ENCODE measurements at regions not wholly inside any gene's neighbourhood (a gene's known extent, or its start where the extent isn't known, plus 50 kb on each side); places are given as distances from the start of the nearest gene placed in this dataset.
A peak's percentile ranks its signal among the peaks of the same experiment; 100 is the strongest.

- Histone ChIP-seq H3K27ac (ENCODE audit: insufficient read depth in 1 of 2, low read depth in 1 of 2, low read length in 2 of 2, poor library complexity in 1 of 2, severe bottlenecking in 2 of 2) (no peak overlapping the region), H3K4me1 (ENCODE audit: control extremely low read depth in 1 of 4, control insufficient read depth in 4 of 4, insufficient read depth in 4 of 4, low read length in 3 of 4) (peaks cover 0 to 7% (median 0%) of the 10 kb centered on the region in 4 experiments), H3K36me3 (ENCODE audit: control insufficient read depth in 4 of 4, insufficient read depth in 4 of 4, low read length in 3 of 4) (no peaks in the 10 kb centered on the region), H3K9me3 (ENCODE audit: control extremely low read depth in 1 of 5, control insufficient read depth in 4 of 5, insufficient read depth in 2 of 5, low read depth in 1 of 5, low read length in 4 of 5) (no peaks in the 10 kb centered on the region), H3K27me3 (replicated peaks in 2 of 5; ENCODE audit: control insufficient read depth in 4 of 5, insufficient read depth in 5 of 5, low read length in 4 of 5) (peaks cover 0 to 9% (median 0%) of the 10 kb centered on the region in 5 experiments), H3K4me3 (ENCODE audit: control insufficient read depth in 1 of 7, extremely low read depth in 1 of 7, insufficient read depth in 4 of 7, low read depth in 2 of 7, low read length in 6 of 7) (no peak overlapping the region)
- POLR2A ChIA-PET = no interaction called here
- no peak for DNase-seq
- CTCF ChIA-PET = no interaction called here
- 50% methylated on average over 1 of the region's 1 CpG for WGBS (ENCODE audit: insufficient coverage)
These were observed 454.1 kb downstream of the HS3ST3B1 start for GRCh38 chr17:14755002-14755401.

DNA sequence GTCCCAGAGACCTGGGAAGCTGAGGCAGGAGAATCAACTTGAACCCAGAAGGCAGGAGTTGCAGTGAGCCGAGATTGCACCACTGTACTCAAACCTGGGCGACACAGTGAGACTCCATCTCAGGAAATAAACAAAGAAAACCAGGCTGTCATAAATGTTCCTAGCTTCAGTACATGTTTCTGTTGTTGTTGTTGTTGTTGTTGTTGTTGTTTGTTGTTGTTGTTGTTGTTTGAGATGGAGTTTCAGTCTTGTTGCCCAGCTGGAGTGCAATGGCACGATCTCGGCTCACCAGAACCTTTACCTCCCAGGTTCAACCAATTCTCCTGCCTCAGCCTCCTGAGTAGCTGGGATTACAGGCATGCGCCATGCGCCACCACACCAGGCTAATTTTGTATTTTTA is 452.5 kb downstream of the HS3ST3B1 start:
- 96% methylated on average over 3 of the region's 6 CpGs for WGBS (ENCODE audit: insufficient coverage)
- no peak for DNase-seq
- H3K4me3 ChIP-seq (ENCODE audit: control insufficient read depth in 1 of 7, extremely low read depth in 1 of 7, insufficient read depth in 4 of 7, low read depth in 2 of 7, low read length in 6 of 7) = no peak overlapping the region
- no peaks in the 10 kb centered on the region for H3K36me3 ChIP-seq (ENCODE audit: control insufficient read depth in 4 of 4, insufficient read depth in 4 of 4, low read length in 3 of 4)
- H3K27me3 ChIP-seq (replicated peaks in 2 of 5; ENCODE audit: control insufficient read depth in 4 of 5, insufficient read depth in 5 of 5, low read length in 4 of 5) = peaks cover 0 to 9% (median 0%) of the 10 kb centered on the region in 5 experiments
- H3K4me1 ChIP-seq (ENCODE audit: control extremely low read depth in 1 of 4, control insufficient read depth in 4 of 4, insufficient read depth in 4 of 4, low read length in 3 of 4) = peaks cover 0 to 10% (median 0%) of the 10 kb centered on the region in 4 experiments
- H3K27ac ChIP-seq (ENCODE audit: insufficient read depth in 1 of 2, low read depth in 1 of 2, low read length in 2 of 2, poor library complexity in 1 of 2, severe bottlenecking in 2 of 2) = no peak overlapping the region
- CTCF ChIA-PET = no interaction called here
- H3K9me3 ChIP-seq (ENCODE audit: control extremely low read depth in 1 of 5, control insufficient read depth in 4 of 5, insufficient read depth in 2 of 5, low read depth in 1 of 5, low read length in 4 of 5) = no peaks in the 10 kb centered on the region
- POLR2A ChIA-PET = no interaction called here

DNA sequence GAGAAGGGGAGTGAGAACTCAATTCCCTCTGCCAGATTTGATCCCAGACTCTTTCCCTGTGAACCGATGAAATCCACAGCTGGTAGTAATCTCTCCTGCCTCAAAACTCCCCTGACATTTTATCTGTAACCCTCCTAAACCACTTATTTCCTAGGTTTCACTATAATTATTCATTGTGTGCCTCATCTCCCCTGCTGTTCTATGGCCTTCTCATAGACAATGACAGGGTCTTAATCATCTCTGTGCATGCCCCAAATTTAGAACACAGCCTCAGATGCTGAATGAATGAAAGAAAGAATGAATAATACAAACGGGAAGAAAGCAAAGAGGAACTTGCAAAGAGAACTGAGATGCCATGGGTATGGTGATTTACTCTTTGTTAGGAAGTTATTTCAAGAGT is 451.1 kb downstream of the HS3ST3B1 start:
- H3K4me1 ChIP-seq (ENCODE audit: control extremely low read depth in 1 of 4, control insufficient read depth in 4 of 4, insufficient read depth in 4 of 4, low read length in 3 of 4) = peaks cover 0 to 12% (median 0%) of the 10 kb centered on the region in 4 experiments
- no peak overlapping the region for H3K27ac ChIP-seq (ENCODE audit: insufficient read depth in 1 of 2, low read depth in 1 of 2, low read length in 2 of 2, poor library complexity in 1 of 2, severe bottlenecking in 2 of 2)
- H3K9me3 ChIP-seq (ENCODE audit: control extremely low read depth in 1 of 5, control insufficient read depth in 4 of 5, insufficient read depth in 2 of 5, low read depth in 1 of 5, low read length in 4 of 5) = no peaks in the 10 kb centered on the region
- POLR2A ChIA-PET = no interaction called here
- no peak for DNase-seq
- H3K27me3 ChIP-seq (replicated peaks in 2 of 5; ENCODE audit: control insufficient read depth in 4 of 5, insufficient read depth in 5 of 5, low read length in 4 of 5) = peaks cover 0 to 7% (median 0%) of the 10 kb centered on the region in 5 experiments
- no peaks in the 10 kb centered on the region for H3K36me3 ChIP-seq (ENCODE audit: control insufficient read depth in 4 of 4, insufficient read depth in 4 of 4, low read length in 3 of 4)
- WGBS (ENCODE audit: insufficient coverage) = 67% methylated on average over 2 of the region's 2 CpGs
- CTCF ChIA-PET = no interaction called here
- H3K4me3 ChIP-seq (ENCODE audit: control insufficient read depth in 1 of 7, extremely low read depth in 1 of 7, insufficient read depth in 4 of 7, low read depth in 2 of 7, low read length in 6 of 7) = no peak overlapping the region

GRCh38 chr17:14750866-14751265 is 450.0 kb downstream of the HS3ST3B1 start:
- Histone ChIP-seq H3K9me3 (ENCODE audit: control extremely low read depth in 1 of 5, control insufficient read depth in 4 of 5, insufficient read depth in 2 of 5, low read depth in 1 of 5, low read length in 4 of 5) (no peaks in the 10 kb centered on the region), H3K27me3 (replicated peaks in 2 of 5; ENCODE audit: control insufficient read depth in 4 of 5, insufficient read depth in 5 of 5, low read length in 4 of 5) (peaks cover 0 to 4% (median 0%) of the 10 kb centered on the region in 5 experiments), H3K4me3 (ENCODE audit: control insufficient read depth in 1 of 7, extremely low read depth in 1 of 7, insufficient read depth in 4 of 7, low read depth in 2 of 7, low read length in 6 of 7) (no peak overlapping the region), H3K27ac (ENCODE audit: insufficient read depth in 1 of 2, low read depth in 1 of 2, low read length in 2 of 2, poor library complexity in 1 of 2, severe bottlenecking in 2 of 2) (no peak overlapping the region), H3K4me1 (ENCODE audit: control extremely low read depth in 1 of 4, control insufficient read depth in 4 of 4, insufficient read depth in 4 of 4, low read length in 3 of 4) (peaks cover 0 to 6% (median 0%) of the 10 kb centered on the region in 4 experiments), H3K36me3 (ENCODE audit: control insufficient read depth in 4 of 4, insufficient read depth in 4 of 4, low read length in 3 of 4) (no peaks in the 10 kb centered on the region)
- WGBS (ENCODE audit: insufficient coverage) = 100% methylated on average over 3 of the region's 5 CpGs
- POLR2A ChIA-PET = no interaction called here
- no peak for DNase-seq
- CTCF ChIA-PET = no interaction called here

- WGBS (ENCODE audit: insufficient coverage) = 100% methylated on average over 4 of the region's 4 CpGs
- ChIA-PET CTCF (no interaction called here), POLR2A (no interaction called here)
- Histone ChIP-seq H3K4me3 (ENCODE audit: control insufficient read depth in 1 of 7, extremely low read depth in 1 of 7, insufficient read depth in 4 of 7, low read depth in 2 of 7, low read length in 6 of 7) (no peak overlapping the region), H3K27ac (ENCODE audit: insufficient read depth in 1 of 2, low read depth in 1 of 2, low read length in 2 of 2, poor library complexity in 1 of 2, severe bottlenecking in 2 of 2) (no peak overlapping the region), H3K9me3 (ENCODE audit: control extremely low read depth in 1 of 5, control insufficient read depth in 4 of 5, insufficient read depth in 2 of 5, low read depth in 1 of 5, low read length in 4 of 5) (no peaks in the 10 kb centered on the region), H3K27me3 (replicated peaks in 2 of 5; ENCODE audit: control insufficient read depth in 4 of 5, insufficient read depth in 5 of 5, low read length in 4 of 5) (no peaks in the 10 kb centered on the region), H3K36me3 (ENCODE audit: control insufficient read depth in 4 of 4, insufficient read depth in 4 of 4, low read length in 3 of 4) (no peaks in the 10 kb centered on the region), H3K4me1 (ENCODE audit: control extremely low read depth in 1 of 4, control insufficient read depth in 4 of 4, insufficient read depth in 4 of 4, low read length in 3 of 4) (peaks cover 0 to 6% (median 0%) of the 10 kb centered on the region in 4 experiments)
- DNase-seq = no peak
These were observed 448.4 kb downstream of the HS3ST3B1 start for GRCh38 chr17:14749269-14749668.

GRCh38 chr17:14748036-14748710 is 447.3 kb downstream of the HS3ST3B1 start:
- ChIA-PET CTCF (no interaction called here), POLR2A (interaction anchor here (0.6 kb wide), 1 partner anchor 95 kb away, joined by 3 read pairs; no protein-coding TSS in a partner anchor)
- Histone ChIP-seq H3K4me1 (ENCODE audit: control extremely low read depth in 1 of 4, control insufficient read depth in 4 of 4, insufficient read depth in 4 of 4, low read length in 3 of 4) (peaks cover 0 to 6% (median 0%) of the 10 kb centered on the region in 4 experiments), H3K27ac (ENCODE audit: insufficient read depth in 1 of 2, low read depth in 1 of 2, low read length in 2 of 2, poor library complexity in 1 of 2, severe bottlenecking in 2 of 2) (no peak overlapping the region), H3K27me3 (replicated peaks in 2 of 5; ENCODE audit: control insufficient read depth in 4 of 5, insufficient read depth in 5 of 5, low read length in 4 of 5) (no peaks in the 10 kb centered on the region), H3K9me3 (ENCODE audit: control extremely low read depth in 1 of 5, control insufficient read depth in 4 of 5, insufficient read depth in 2 of 5, low read depth in 1 of 5, low read length in 4 of 5) (no peaks in the 10 kb centered on the region), H3K4me3 (ENCODE audit: control insufficient read depth in 1 of 7, extremely low read depth in 1 of 7, insufficient read depth in 4 of 7, low read depth in 2 of 7, low read length in 6 of 7) (no peak overlapping the region), H3K36me3 (ENCODE audit: control insufficient read depth in 4 of 4, insufficient read depth in 4 of 4, low read length in 3 of 4) (no peaks in the 10 kb centered on the region)
- peak in 2 of 3 donors; percentile 32 to 43 for DNase-seq
- 90% methylated on average over 10 of the region's 12 CpGs for WGBS (ENCODE audit: insufficient coverage)

DNA sequence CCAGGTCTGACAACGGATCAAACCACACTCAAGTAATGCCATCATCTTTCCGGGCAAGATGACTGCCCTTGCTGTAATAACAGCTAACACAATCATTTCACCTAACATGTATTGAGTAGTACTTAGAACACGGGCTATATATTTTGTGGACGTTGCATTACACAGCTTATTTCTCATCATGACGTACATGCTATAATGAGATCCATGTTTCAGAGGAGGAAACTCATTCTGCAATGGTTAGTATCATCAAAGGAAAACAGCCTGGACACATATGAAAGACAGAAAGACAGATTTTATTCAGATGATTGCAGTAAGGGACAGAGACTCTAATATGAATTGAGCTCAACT is 446.7 kb downstream of the HS3ST3B1 start:
- no peaks in the 10 kb centered on the region for H3K9me3 ChIP-seq (ENCODE audit: control extremely low read depth in 1 of 5, control insufficient read depth in 4 of 5, insufficient read depth in 2 of 5, low read depth in 1 of 5, low read length in 4 of 5)
- H3K27ac ChIP-seq (ENCODE audit: insufficient read depth in 1 of 2, low read depth in 1 of 2, low read length in 2 of 2, poor library complexity in 1 of 2, severe bottlenecking in 2 of 2) = no peak overlapping the region
- H3K27me3 ChIP-seq (replicated peaks in 2 of 5; ENCODE audit: control insufficient read depth in 4 of 5, insufficient read depth in 5 of 5, low read length in 4 of 5) = no peaks in the 10 kb centered on the region
- WGBS (ENCODE audit: insufficient coverage) = 100% methylated on average over 1 of the region's 5 CpGs
- no peak overlapping the region for H3K4me3 ChIP-seq (ENCODE audit: control insufficient read depth in 1 of 7, extremely low read depth in 1 of 7, insufficient read depth in 4 of 7, low read depth in 2 of 7, low read length in 6 of 7)
- no peaks in the 10 kb centered on the region for H3K36me3 ChIP-seq (ENCODE audit: control insufficient read depth in 4 of 4, insufficient read depth in 4 of 4, low read length in 3 of 4)
- ChIA-PET CTCF (no interaction called here), POLR2A (interaction anchor here (0.6 kb wide), 1 partner anchor 96 kb away, joined by 3 read pairs; no protein-coding TSS in a partner anchor)
- peaks cover 0 to 6% (median 0%) of the 10 kb centered on the region in 4 experiments for H3K4me1 ChIP-seq (ENCODE audit: control extremely low read depth in 1 of 4, control insufficient read depth in 4 of 4, insufficient read depth in 4 of 4, low read length in 3 of 4)
- DNase-seq = no peak
